C4-2B (cell line): ENCODE measurements at regions not wholly inside any gene's neighbourhood (a gene's known extent, or its start where the extent isn't known, plus 50 kb on each side); places are given as distances from the start of the nearest gene placed in this dataset.

Source experiments
- CTCF ChIP-seq: fragments of 450-650 bp; conservative IDR thresholded peaks from 2 replicates; pipeline ENCODE4 v1.5.1; 2017; ENCODE audit warnings: mild to moderate bottlenecking
- ZFX ChIP-seq: fragments of 450-650 bp; IDR thresholded peaks from 2 replicates; pipeline ENCODE4 v1.6.1; 2017

GRCh38 chr13:44196196-44196751, 177.3 kb upstream of the SERP2 start:
- TF ChIP-seq CTCF (no peak), ZFX (no peak)
